Endodermal cell (in vitro differentiated cells): ENCODE measurements at regions not wholly inside any gene's neighbourhood (a gene's known extent, or its start where the extent isn't known, plus 50 kb on each side); places are given as distances from the start of the nearest gene placed in this dataset.
"Not testable (repeated sequence)": the region's sequence is repeated elsewhere in the genome, so short reads cannot be mapped to it uniquely, and the experiment has no call there.

ENCODE experiments used
- DNase-seq: peaks from one replicate; pipeline ENCODE4 v3.0.0-alpha.2; 2017
- H3K27ac ChIP-seq: 2 replicates; pipeline ENCODE4 v1.5.1; 2013; ENCODE audit warnings: mild to moderate bottlenecking, low read depth, low read length, moderate library complexity
- H3K27me3 ChIP-seq: 2 replicates; pipeline ENCODE4 v1.6.1; 2013; ENCODE audit warnings: mild to moderate bottlenecking, low read length, moderate library complexity; ENCODE audit not compliant: insufficient read depth, control insufficient read depth, poor library complexity, severe bottlenecking
- H3K36me3 ChIP-seq: 2 replicates; pipeline ENCODE4 v1.7.0; 2013; ENCODE audit warnings: mild to moderate bottlenecking, low read length, moderate library complexity; ENCODE audit not compliant: control insufficient read depth, insufficient read depth
- H3K4me1 ChIP-seq: one replicate; pipeline ENCODE4 v1.7.0; 2013; ENCODE audit warnings: low read length; ENCODE audit not compliant: control insufficient read depth, insufficient read depth
- H3K4me3 ChIP-seq: 2 replicates; pipeline ENCODE4 v1.5.1; 2013; ENCODE audit warnings: mild to moderate bottlenecking, low read length, moderate library complexity
- H3K9ac ChIP-seq: 2 replicates; pipeline ENCODE4 v1.6.1; 2013; ENCODE audit warnings: mild to moderate bottlenecking, low read length, moderate library complexity; ENCODE audit not compliant: poor library complexity, severe bottlenecking; ENCODE audit errors: extremely low read depth
- H3K9me3 ChIP-seq: 2 replicates; pipeline ENCODE4 v1.6.1; 2013; ENCODE audit warnings: mild to moderate bottlenecking, low read length, moderate library complexity; ENCODE audit not compliant: control insufficient read depth
- H3K27ac Mint-ChIP-seq: 2 replicates; pipeline ENCODE4 v1.8.0; 2020; ENCODE audit warnings: mixed read lengths
- H3K27me3 Mint-ChIP-seq: 2 replicates; pipeline ENCODE4 v1.8.0; 2021; ENCODE audit warnings: mild to moderate bottlenecking, mixed read lengths; ENCODE audit not compliant: insufficient read depth
- H3K36me3 Mint-ChIP-seq: 2 replicates; pipeline ENCODE4 v1.8.0; 2020; ENCODE audit warnings: low read depth, mixed read lengths
- H3K4me1 Mint-ChIP-seq: 2 replicates; pipeline ENCODE4 v1.8.0; 2020; ENCODE audit warnings: mixed read lengths
- H3K4me3 Mint-ChIP-seq: 2 replicates; pipeline ENCODE4 v1.8.0; 2020; ENCODE audit warnings: mild to moderate bottlenecking, moderate library complexity, mixed read lengths
- H3K9me3 Mint-ChIP-seq: 2 replicates; pipeline ENCODE4 v1.8.0; 2020; ENCODE audit warnings: mild to moderate bottlenecking, mixed read lengths
- CTCF ChIP-seq: fragments of 200-600 bp; sonication (generic); conservative IDR thresholded peaks from 2 replicates; pipeline ENCODE4 v1.5.0; 2021; ENCODE audit warnings: antibody characterized with exemption, mild to moderate bottlenecking
- WGBS, 2 experiments: methylation state at CpG; one replicate each; pipeline versions ENCODE4 v1.1.5 to v1.1.7; 2013; ENCODE audit warnings: missing lambda C conversion rate in 2 of 2, mixed read lengths in 1 of 2; ENCODE audit not compliant: insufficient coverage in 1 of 2, insufficient read length in 1 of 2; 5-methylcytosine and 5-hydroxymethylcytosine counted together

- H3K27ac ChIP-seq, H3K4me1 Mint-ChIP-seq, H3K36me3 Mint-ChIP-seq, H3K9ac ChIP-seq, DNase-seq, H3K4me3 ChIP-seq, H3K27ac Mint-ChIP-seq, H3K9me3 ChIP-seq, H3K27me3 ChIP-seq, H3K4me1 ChIP-seq, H3K36me3 ChIP-seq, H3K4me3 Mint-ChIP-seq, H3K9me3 Mint-ChIP-seq: not testable (repeated sequence)
- 100% methylated on average over 3 of the region's 3 CpGs for WGBS, 2 experiments
- peaks cover 11% of the 10 kb centered on the region for H3K27me3 Mint-ChIP-seq
Observed at GRCh38 chr17:62196587-62196986, 131.5 kb upstream of the MED13 start.

GRCh38 chr17:62194401-62194800 is 129.3 kb upstream of the MED13 start:
- H3K4me1 Mint-ChIP-seq = no peaks in the 10 kb centered on the region
- H3K27me3 Mint-ChIP-seq = peaks cover 21% of the 10 kb centered on the region
- no peaks in the 10 kb centered on the region for H3K36me3 Mint-ChIP-seq
- peaks cover 4% of the 10 kb centered on the region for H3K9me3 Mint-ChIP-seq
- WGBS, 2 experiments = 92 to 98% methylated on average over 4 of the region's 4 CpGs
- no peak for TF ChIP-seq CTCF
- no peak overlapping the region for H3K27ac Mint-ChIP-seq
- Histone ChIP-seq H3K4me3 (no peak overlapping the region), H3K27me3 (no peaks in the 10 kb centered on the region), H3K36me3 (no peaks in the 10 kb centered on the region), H3K9ac (no peak overlapping the region), H3K4me1 (no peaks in the 10 kb centered on the region), H3K9me3 (no peaks in the 10 kb centered on the region), H3K27ac (no peak overlapping the region)
- DNase-seq = no peak
- no peak overlapping the region for H3K4me3 Mint-ChIP-seq

GRCh38 chr17:62193249-62193648 is 128.2 kb upstream of the MED13 start:
- Mint-ChIP-seq H3K4me1 (no peaks in the 10 kb centered on the region), H3K36me3 (no peaks in the 10 kb centered on the region), H3K27ac (no peak overlapping the region), H3K27me3 (peaks cover 28% of the 10 kb centered on the region), H3K4me3 (no peak overlapping the region), H3K9me3 (peaks cover 4% of the 10 kb centered on the region)
- Histone ChIP-seq H3K36me3 (no peaks in the 10 kb centered on the region), H3K4me1 (no peaks in the 10 kb centered on the region), H3K4me3 (no peak overlapping the region), H3K27ac (no peak overlapping the region), H3K27me3 (no peaks in the 10 kb centered on the region), H3K9me3 (no peaks in the 10 kb centered on the region), H3K9ac (no peak overlapping the region)
- 89 to 94% methylated on average over 4 of the region's 4 CpGs for WGBS, 2 experiments
- TF ChIP-seq CTCF = no peak
- no peak for DNase-seq
